HG03565 (cell line): ENCODE measurements at regions not wholly inside any gene's neighbourhood (a gene's known extent, or its start where the extent isn't known, plus 50 kb on each side); places are given as distances from the start of the nearest gene placed in this dataset.

Source experiments
- ATAC-seq: cut with Tn5 transposase; IDR thresholded peaks from one replicate; pipeline ENCODE4 v1.9.1; 2021; ENCODE audit warnings: mild to moderate bottlenecking, moderate library complexity; ENCODE audit not compliant: unreplicated experiment

DNA sequence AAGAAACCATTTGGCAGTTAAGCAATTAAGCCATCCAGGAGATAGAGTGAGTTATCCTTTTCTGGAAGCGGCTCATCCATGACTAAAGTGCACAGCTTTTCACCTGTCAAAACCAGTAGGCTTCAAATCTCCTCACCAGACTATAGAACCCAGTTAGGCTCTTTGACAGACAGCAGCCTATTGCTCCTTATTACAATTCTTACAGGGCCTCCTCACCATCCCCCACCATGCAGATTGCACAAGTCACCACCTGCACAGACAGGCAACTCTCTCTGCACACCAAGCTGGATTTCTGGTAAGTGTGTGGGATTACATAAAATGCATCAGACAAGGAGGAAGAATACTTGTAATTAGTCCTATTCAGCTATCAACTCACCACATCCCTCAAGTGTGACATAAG lies 301.6 kb downstream of the SNX13 start:
- no peak for ATAC-seq

DNA sequence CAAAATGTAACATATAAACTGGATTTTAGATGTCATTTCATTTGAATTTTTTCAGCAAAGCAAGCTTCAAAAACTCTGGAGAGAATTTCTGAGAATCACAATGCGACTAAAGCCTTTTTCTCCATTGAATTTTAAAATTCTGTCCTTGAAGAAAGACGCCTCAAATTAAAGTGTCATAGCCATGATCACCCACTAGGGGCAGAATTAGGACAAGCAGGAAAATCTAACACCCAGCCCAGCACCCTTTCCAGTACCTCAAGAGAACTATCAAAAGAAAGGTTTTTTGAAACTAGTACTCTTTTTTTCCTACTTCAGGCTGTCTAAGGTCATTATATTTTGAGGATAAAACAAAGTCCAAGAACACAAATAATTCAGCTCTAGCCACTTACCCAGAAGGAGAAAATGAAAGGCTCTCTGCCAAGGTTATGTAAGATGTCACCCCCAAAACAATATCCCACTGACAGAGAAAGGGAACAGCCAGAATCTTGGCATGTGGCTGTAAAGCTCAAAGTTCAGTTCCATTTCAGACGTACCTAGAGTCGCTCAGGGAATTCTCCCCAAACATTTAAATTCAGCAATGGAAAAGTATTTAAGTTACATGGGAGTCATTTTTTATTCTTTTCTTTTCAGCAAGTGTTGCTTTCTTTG lies 299.4 kb downstream of the SNX13 start:
- peak; percentile 57 for ATAC-seq

DNA sequence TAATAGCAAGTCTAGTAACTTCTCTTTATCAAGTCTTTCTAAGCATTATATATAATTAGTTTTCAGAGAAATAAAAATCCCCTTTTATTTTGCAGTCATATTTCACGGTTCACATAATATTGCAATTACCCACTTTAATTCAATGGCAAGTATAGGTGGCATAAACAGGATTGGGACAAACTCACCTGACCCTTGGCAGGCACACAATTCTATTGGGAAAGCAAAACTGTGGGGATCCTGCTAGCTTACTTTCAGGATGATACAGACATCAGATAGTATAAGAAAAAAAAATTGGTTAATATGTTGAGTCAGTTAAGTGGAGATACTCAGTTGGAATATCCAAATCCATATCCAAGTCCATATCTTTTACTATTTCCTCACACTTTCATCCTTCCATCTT lies 294.8 kb downstream of the SNX13 start:
- no peak for ATAC-seq

DNA sequence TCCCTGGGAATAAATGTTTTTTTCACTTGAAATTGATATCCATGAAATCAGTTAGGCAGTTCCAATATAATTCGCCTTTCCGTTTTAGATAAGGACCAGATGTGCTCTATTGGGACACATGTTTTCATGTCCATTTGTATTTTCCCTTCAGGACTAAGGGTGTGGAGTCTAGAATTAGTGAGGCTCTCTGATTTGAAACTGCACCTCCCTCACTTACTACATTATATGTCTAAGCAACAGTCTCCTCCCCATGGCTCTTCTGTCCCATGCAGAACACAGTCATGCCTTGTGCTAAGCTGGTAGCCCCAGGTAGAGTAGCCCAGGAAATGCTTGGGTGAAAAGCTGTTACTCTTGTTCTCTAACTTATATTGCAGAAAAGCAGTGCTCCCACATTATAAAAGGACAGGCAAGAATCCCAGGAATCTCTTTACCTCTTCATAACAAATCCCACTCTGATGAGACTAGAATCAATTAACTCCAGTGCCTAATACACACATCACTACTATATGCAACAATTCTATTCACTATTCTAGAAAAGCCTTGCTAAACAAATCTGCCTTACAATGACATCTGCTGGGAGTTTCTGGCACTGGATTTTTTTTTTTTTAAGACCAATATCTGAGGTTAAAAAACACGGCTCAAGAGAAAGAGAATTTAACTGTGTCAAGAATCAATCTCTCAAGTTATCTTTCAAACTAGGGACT lies 293.9 kb downstream of the SNX13 start:
- ATAC-seq, result no peak

- ATAC-seq, result no peak
Measured at GRCh38 chr7:17651341-17651740, 289.0 kb downstream of the SNX13 start.

DNA sequence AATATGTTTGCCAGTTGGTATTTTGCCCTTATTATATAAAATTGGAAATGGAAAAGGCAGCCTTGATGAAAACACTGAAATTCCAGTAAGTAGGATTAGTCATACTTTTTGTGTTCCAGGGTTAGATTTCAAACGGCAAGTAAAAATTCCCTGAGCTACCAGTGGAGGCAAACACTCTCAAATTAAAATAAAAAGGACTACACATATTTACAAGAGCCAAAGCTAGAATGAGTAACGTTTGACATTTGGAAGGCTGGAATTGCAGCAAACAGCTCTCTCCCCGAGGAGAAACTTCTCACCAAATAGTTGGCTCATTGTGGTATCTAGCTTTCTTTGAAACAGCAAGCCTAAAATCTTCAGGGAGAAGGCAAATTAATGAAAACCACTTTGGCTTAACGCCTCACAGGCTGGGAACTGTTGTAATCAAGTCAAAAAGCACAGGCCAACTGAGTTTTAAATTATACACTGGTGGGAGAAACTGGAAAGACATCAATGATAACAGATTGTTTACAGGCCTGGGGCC lies 288.4 kb downstream of the SNX13 start:
- no peak for ATAC-seq

GRCh38 chr7:17654940-17655339 lies 285.4 kb downstream of the SNX13 start:
- ATAC-seq, result no peak

GRCh38 chr7:17659126-17659525 lies 281.2 kb downstream of the SNX13 start:
- ATAC-seq, result no peak

- no peak for ATAC-seq
Measured at GRCh38 chr7:17660116-17660515, 280.2 kb downstream of the SNX13 start.

DNA sequence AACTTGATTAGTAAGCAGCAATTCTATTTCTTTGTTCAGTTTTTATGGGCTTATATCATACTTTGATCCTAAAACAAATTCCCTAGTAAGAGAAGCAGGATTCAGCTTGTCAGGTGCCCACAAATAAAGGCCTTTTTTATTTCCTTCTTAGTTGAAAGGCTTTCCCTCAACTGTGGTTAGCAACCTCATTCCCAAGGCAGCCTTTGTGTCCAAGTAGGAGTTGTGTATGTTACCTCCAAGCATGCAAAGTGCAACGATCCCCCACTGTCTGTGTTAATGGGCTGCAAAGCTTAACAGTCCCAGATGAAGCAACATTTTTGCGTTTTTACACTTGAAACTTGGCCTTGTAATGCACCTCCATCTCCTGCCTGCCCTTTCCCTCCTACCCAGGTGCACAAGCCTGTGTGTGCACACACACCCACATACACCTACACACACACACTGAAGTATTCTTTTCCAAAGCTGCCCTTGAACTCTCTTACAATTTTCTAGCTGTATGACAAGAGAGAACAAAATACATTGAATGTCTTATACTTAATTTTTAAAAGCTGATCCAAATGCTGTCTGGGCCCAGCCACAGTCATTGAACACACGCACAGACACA lies 278.2 kb downstream of the SNX13 start:
- no peak for ATAC-seq

- ATAC-seq, result no peak
Measured at GRCh38 chr7:17663061-17663675, 277.1 kb downstream of the SNX13 start.

DNA sequence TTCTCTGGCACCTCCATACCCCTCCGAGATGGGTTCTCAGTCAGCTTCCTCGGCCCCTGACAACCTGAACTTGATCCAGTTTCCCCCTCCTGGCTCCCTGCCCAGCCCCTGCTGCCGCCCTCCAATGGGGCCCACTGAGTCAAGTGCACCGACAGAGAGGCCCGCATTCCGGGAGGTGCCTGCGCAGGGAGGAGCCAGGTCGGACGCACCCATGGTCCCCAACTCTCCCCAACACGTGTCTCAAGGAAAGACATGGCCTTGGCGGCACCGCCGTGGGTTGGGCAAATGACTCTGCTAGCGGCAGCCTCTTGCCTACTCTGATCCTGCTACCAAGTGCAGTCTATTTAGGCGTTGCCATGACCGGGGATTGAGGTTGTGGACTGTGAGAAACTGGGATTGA lies 275.3 kb downstream of the SNX13 start:
- no peak for ATAC-seq

DNA sequence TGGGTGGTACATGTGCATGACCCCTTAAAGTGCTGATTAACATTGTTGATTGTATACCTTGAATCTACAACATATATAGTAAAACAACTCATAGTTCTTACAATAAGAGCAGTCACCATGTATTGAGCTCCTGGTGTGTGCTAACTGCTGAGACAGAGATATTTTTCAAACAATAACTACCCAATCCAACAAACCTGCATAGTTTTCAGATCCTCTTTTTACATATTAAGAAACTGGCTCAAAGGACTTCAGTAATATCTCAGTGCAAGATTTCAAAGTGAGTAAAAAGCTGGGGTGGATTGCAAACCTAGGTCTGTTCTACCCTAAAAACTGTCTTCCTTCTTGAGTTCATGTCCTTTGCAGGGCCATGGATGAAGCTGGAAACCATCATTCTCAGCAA lies 272.2 kb downstream of the SNX13 start:
- ATAC-seq, result peak; percentile 45

- no peak for ATAC-seq
Measured at GRCh38 chr7:17669204-17669603, 271.1 kb downstream of the SNX13 start.

DNA sequence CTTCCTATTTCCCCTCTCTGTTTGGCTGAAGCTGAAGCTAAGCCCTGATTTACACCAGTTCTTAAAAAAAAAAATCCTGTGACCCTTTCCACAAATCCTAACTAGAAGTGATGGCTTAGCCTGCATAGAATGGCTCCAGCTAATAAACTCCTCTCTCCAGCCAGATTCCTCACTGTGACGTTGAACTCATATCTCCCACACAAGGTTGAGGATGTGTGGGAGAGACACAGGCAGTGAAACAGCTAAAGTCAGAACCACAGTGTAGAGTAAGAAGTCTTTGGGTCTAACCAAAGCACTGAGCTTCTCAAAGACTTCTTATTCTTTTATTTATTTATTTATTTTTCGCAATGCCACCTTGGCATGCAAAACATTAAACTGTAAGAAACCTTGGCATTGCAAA lies 268.3 kb downstream of the SNX13 start:
- no peak for ATAC-seq

GRCh38 chr7:17672783-17673182 lies 267.5 kb downstream of the SNX13 start:
- ATAC-seq, result no peak

DNA sequence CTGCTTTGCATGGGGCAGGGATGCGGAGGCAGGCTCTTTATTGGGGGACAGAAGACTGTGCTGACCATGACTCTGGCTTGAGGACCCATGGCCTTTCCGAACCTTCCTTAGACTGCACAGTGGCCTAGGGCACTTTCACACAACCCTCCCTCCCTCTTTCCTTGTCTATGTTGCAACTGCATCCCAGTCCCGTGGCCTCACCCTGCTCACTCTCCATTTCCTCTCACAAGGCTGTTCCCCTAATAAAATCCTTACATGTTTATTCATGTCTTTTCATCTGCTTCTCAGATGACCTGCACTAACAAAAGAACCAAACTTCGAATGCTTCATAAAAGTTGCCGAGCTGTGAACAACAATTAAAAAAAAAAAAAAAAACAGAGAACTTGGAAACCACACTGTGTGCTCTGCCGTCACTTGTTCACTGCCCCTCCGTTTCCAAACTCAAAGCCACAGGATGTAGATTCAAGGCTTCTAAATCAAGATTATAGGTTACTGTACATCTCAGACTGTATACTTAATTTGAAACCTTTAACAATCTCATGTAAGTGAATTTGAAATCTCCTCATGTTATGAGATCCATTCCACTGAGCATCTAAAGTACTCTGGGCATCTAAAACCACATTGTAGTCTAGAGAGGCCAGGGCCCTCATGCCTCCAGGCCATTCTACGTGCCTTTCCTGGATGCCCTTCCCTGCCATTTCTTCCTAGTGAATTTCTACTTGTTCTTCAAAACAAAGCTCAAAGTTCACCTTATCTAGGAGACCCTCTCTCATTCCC lies 265.9 kb downstream of the SNX13 start:
- no peak for ATAC-seq

DNA sequence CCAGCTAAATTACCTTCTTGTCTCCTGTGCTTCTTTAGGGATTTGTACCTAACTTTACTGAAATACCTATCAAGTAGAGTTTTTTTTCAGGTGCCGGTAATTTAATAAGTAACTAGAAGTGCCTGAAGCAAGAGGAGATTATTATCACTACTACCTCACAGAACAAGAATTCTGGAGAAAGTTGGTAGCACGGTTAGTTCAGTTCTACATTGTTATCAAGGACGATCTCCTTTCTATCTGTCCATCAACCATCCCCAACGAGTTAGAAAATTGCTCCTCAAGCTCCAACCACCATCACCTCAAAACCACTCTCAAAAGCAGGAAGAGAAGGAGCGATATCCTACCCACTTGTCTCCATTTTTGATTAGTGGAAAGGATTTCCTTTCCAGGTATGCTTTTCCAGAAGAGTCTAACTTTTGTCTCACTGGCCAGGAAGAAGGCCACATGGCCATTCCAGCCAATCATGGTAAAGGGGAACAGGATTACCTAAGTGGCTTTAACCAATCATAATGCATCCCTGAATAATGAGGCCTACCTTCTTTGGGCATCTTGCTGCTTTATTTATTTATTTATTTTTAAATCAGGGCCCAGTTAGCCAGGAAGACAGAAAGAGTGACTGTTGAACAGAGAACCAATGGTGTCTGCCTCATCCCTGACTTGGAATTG lies 265.2 kb downstream of the SNX13 start:
- ATAC-seq, result no peak

DNA sequence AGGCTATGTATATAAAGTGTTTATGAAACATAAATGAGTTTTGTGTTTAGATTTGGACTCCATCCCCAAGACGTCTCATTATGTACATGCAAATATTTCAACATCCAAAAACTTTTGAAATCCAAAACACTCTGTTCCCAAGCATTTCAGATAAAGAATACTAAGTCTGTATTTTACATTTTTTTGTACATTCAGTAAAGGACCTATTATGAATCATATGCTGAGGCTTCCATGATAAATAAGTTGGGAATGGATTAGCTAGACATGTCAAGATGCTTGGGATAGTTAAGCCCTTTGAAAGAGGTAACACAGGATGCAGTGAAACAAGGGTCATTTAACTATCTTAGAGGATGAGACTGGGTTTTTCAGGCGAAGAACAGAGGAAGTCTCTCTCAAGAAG lies 262.9 kb downstream of the SNX13 start:
- ATAC-seq, result no peak

GRCh38 chr7:17678896-17679295 lies 261.4 kb downstream of the SNX13 start:
- ATAC-seq, result no peak
